H1 (cell line): ENCODE measurements at regions not wholly inside any gene's neighbourhood (a gene's known extent, or its start where the extent isn't known, plus 50 kb on each side); places are given as distances from the start of the nearest gene placed in this dataset.

Experiments
- CTCF ChIA-PET: fragments of 300-600 bp; sonication (Branson Sonifier 250); formaldehyde crosslinking; loops from one replicate; lab custom pipeline; 2021; ENCODE audit not compliant: partially characterized antibody; lab: Charles Lee
- POLR2A ChIA-PET: fragments of 300-600 bp; sonication (Branson Sonifier 250); formaldehyde crosslinking; loops from one replicate; lab custom pipeline; 2021; ENCODE audit warnings: inconsistent platforms; ENCODE audit not compliant: partially characterized antibody; lab: Charles Lee
- DNase-seq, 2 experiments: peaks; one replicate each; pipeline versions ENCODE4 v3.0.0 to v3.0.0-alpha.2; 2010 to 2022; ENCODE audit warnings: low spot score in 2 of 2, low read depth in 1 of 2, mixed read lengths in 1 of 2
- FAIRE-seq: peaks from 2 replicates; lab custom pipeline; 2011; peaks lifted over from hg19 to GRCh38; lab: Jason Lieb, UNC
- H2AFZ ChIP-seq: 2 replicates; pipeline ENCODE4 v1.8.1; 2012; ENCODE audit warnings: low read length, inconsistent platforms
- H2AK5ac ChIP-seq: 2 replicates; pipeline ENCODE4 v1.6.1; 2013; ENCODE audit warnings: low read depth, low read length
- H2BK120ac ChIP-seq: replicated peaks from 2 replicates; pipeline ENCODE3; 2013; ENCODE audit warnings: low read depth, low read length, inconsistent platforms
- H2BK12ac ChIP-seq: 2 replicates; pipeline ENCODE4 v1.6.1; 2013; ENCODE audit warnings: low read depth, low read length
- H2BK15ac ChIP-seq: 2 replicates; pipeline ENCODE4 v1.6.1; 2013; ENCODE audit warnings: low read length
- H2BK20ac ChIP-seq: 2 replicates; pipeline ENCODE4 v1.6.1; 2013; ENCODE audit warnings: low read length
- H2BK5ac ChIP-seq: 2 replicates; pipeline ENCODE4 v1.6.1; 2013; ENCODE audit warnings: low read depth, low read length
- H3K14ac ChIP-seq: 2 replicates; pipeline ENCODE4 v1.6.1; 2013; ENCODE audit warnings: inconsistent platforms; ENCODE audit not compliant: insufficient read length
- H3K18ac ChIP-seq: 2 replicates; pipeline ENCODE4 v1.6.1; 2013; ENCODE audit warnings: low read length; ENCODE audit errors: extremely low read depth
- H3K23ac ChIP-seq: 2 replicates; pipeline ENCODE4 v1.6.1; 2013; ENCODE audit warnings: inconsistent platforms; ENCODE audit not compliant: insufficient read length
- H3K23me2 ChIP-seq: 2 replicates; pipeline ENCODE4 v1.6.1; 2013; ENCODE audit warnings: low read depth, low read length
- H3K27ac ChIP-seq: 2 replicates; pipeline ENCODE4 v1.6.1; 2011; ENCODE audit warnings: low read depth, low read length, inconsistent platforms
- H3K27me3 ChIP-seq, 4 experiments: replicated peaks in 1 of 4; 1 replicate in 1 of 4; 2 replicates in 3 of 4; pipeline versions ENCODE4 v1.6.1 to v1.8.1; 2011 to 2013; ENCODE audit warnings: low read length in 3 of 4, mild to moderate bottlenecking in 3 of 4, inconsistent platforms in 2 of 4, mixed read lengths in 2 of 4, moderate library complexity in 1 of 4; ENCODE audit not compliant: control insufficient read depth in 3 of 4, insufficient read depth in 3 of 4; ENCODE audit errors: extremely low read depth in 1 of 4
- H3K36me3 ChIP-seq, 4 experiments: 2 replicates each; pipeline versions ENCODE4 v1.6.1 to v1.8.1; 2011 to 2013; ENCODE audit warnings: mild to moderate bottlenecking in 4 of 4, low read length in 3 of 4, moderate library complexity in 2 of 4, control low read depth in 1 of 4, inconsistent platforms in 1 of 4; ENCODE audit not compliant: insufficient read depth in 4 of 4, control insufficient read depth in 2 of 4
- H3K4ac ChIP-seq: replicated peaks from 2 replicates; pipeline ENCODE3; 2013; ENCODE audit warnings: low read length, low read depth, mixed read lengths, inconsistent platforms; ENCODE audit not compliant: insufficient read length
- H3K4me1 ChIP-seq, 4 experiments: replicated peaks in 1 of 4; 1 replicate in 1 of 4; 2 replicates in 3 of 4; pipeline versions ENCODE4 v1.6.1 to v1.8.1; 2011 to 2013; ENCODE audit warnings: low read length in 3 of 4, inconsistent platforms in 2 of 4, mixed read lengths in 1 of 4; ENCODE audit not compliant: insufficient read depth in 4 of 4, control insufficient read depth in 3 of 4
- H3K4me2 ChIP-seq, 2 experiments: 2 replicates each; pipeline versions ENCODE4 v1.6.1 to v1.8.1; 2011 to 2013; ENCODE audit warnings: low read depth in 2 of 2, low read length in 2 of 2, control low read depth in 1 of 2, inconsistent platforms in 1 of 2, mild to moderate bottlenecking in 1 of 2; ENCODE audit not compliant: insufficient read depth in 1 of 2
- H3K4me3 ChIP-seq, 4 experiments: fragments of 200-600, 300-600 bp in 1 of 4; sonication (generic), shearing (Covaris generic), sonication (Bioruptor Twin) in 1 of 4; 2 replicates each; pipeline versions ENCODE4 v1.5.1 to v1.8.1; 2011 to 2016; ENCODE audit warnings: low read length in 4 of 4, low read depth in 3 of 4, control low read depth in 2 of 4, inconsistent platforms in 2 of 4, mild to moderate bottlenecking in 2 of 4, mixed read lengths in 1 of 4, moderate library complexity in 1 of 4; ENCODE audit not compliant: insufficient read depth in 2 of 4; ENCODE audit errors: extremely low read depth in 1 of 4
- H3K56ac ChIP-seq: replicated peaks from 2 replicates; pipeline ENCODE3; 2013; ENCODE audit warnings: low read depth, mild to moderate bottlenecking, mixed read lengths, low read length, inconsistent platforms; ENCODE audit not compliant: insufficient read length
- H3K79me1 ChIP-seq: 2 replicates; pipeline ENCODE4 v1.6.1; 2013; ENCODE audit warnings: low read depth, low read length, control low read depth
- H3K79me2 ChIP-seq, 2 experiments: 2 replicates each; pipeline versions ENCODE4 v1.6.1 to v1.8.1; 2012 to 2013; ENCODE audit warnings: low read length in 2 of 2, mild to moderate bottlenecking in 2 of 2, inconsistent platforms in 1 of 2; ENCODE audit not compliant: insufficient read depth in 2 of 2, control insufficient read depth in 1 of 2
- H3K9ac ChIP-seq, 4 experiments: replicated peaks in 1 of 4; 1 replicate in 1 of 4; 2 replicates in 3 of 4; pipeline versions ENCODE4 v1.6.1 to v1.8.1; 2011 to 2013; ENCODE audit warnings: low read depth in 3 of 4, low read length in 3 of 4, control low read depth in 2 of 4, mild to moderate bottlenecking in 2 of 4, moderate library complexity in 2 of 4, inconsistent platforms in 1 of 4; ENCODE audit errors: extremely low read depth in 1 of 4
- H3K9me3 ChIP-seq, 2 experiments: 2 replicates each; pipeline versions ENCODE4 v1.6.1 to v1.8.1; 2012 to 2013; ENCODE audit warnings: mild to moderate bottlenecking in 2 of 2, moderate library complexity in 2 of 2, control low read depth in 1 of 2, inconsistent platforms in 1 of 2, low read depth in 1 of 2, low read length in 1 of 2, mixed read lengths in 1 of 2; ENCODE audit not compliant: insufficient read depth in 2 of 2
- H4K20me1 ChIP-seq, 2 experiments: replicated peaks in 1 of 2; 2 replicates each; pipeline versions ENCODE3 to v1.8.1; 2011 to 2013; ENCODE audit warnings: inconsistent platforms in 2 of 2, low read length in 2 of 2, mild to moderate bottlenecking in 1 of 2; ENCODE audit not compliant: insufficient read depth in 2 of 2, control insufficient read depth in 1 of 2
- H4K5ac ChIP-seq: 2 replicates; pipeline ENCODE4 v1.6.1; 2013; ENCODE audit warnings: low read length, low read depth, mixed read lengths, inconsistent platforms; ENCODE audit not compliant: insufficient read length
- H4K8ac ChIP-seq: 2 replicates; pipeline ENCODE4 v1.8.0; 2013; ENCODE audit warnings: mild to moderate bottlenecking, moderate library complexity, low read length, inconsistent platforms; ENCODE audit not compliant: insufficient read depth; ENCODE audit errors: extremely low read depth
- H4K91ac ChIP-seq: replicated peaks from 2 replicates; pipeline ENCODE3; 2013; ENCODE audit warnings: low read length, mixed read lengths, inconsistent platforms; ENCODE audit not compliant: insufficient read length
- BRCA1 ChIP-seq: IDR thresholded peaks from 2 replicates; pipeline ENCODE4 v1.6.1; 2012; ENCODE audit warnings: low read depth, low read length, improper control_type of control experiment
- CEBPB ChIP-seq: IDR thresholded peaks from 2 replicates; pipeline ENCODE4 v1.6.1; 2012; ENCODE audit warnings: low read depth, low read length
- POLR2AphosphoS5 ChIP-seq: IDR thresholded peaks from 2 replicates; pipeline ENCODE4 v1.6.1; 2011; ENCODE audit warnings: low read depth, low read length
- RBBP5 ChIP-seq: IDR thresholded peaks from 2 replicates; pipeline ENCODE4 v1.7.1; 2012; ENCODE audit warnings: low read depth, mild to moderate bottlenecking, inconsistent platforms, low read length, moderate library complexity, borderline replicate concordance
- SIX5 ChIP-seq: IDR thresholded peaks from 2 replicates; pipeline ENCODE4 v1.6.1; 2011; ENCODE audit warnings: mild to moderate bottlenecking, low read depth, low read length
- TEAD4 ChIP-seq: IDR thresholded peaks from 2 replicates; pipeline ENCODE4 v1.6.1; 2012; ENCODE audit warnings: low read depth, low read length, inconsistent platforms, mixed read lengths
- YY1 ChIP-seq: IDR thresholded peaks from 2 replicates; pipeline ENCODE4 v1.6.1; 2011; ENCODE audit warnings: low read depth, mild to moderate bottlenecking, low read length
- WGBS, 2 experiments: shearing (Covaris generic) in 1 of 2; methylation state at CpG; one replicate each; pipeline versions ENCODE4 v1.1.6 to v1.1.7; 2013 to 2015; ENCODE audit warnings: low lambda C conversion rate in 2 of 2, mixed read lengths in 2 of 2, inconsistent platforms in 1 of 2, low coverage in 1 of 2, missing lambda C conversion rate in 1 of 2; ENCODE audit not compliant: insufficient replicate concordance in 2 of 2, insufficient coverage in 1 of 2, insufficient read length in 1 of 2; ENCODE audit errors: extremely low coverage in 1 of 2, missing lambda C conversion rate in 1 of 2; 5-methylcytosine and 5-hydroxymethylcytosine counted together
- TF ChIP-seq, protein P1 (sequence below): IDR thresholded peaks from 2 replicates; pipeline ENCODE4 v1.6.1; 2012; ENCODE audit warnings: low read length, inconsistent platforms

GRCh38 chr20:7010527-7010926 is 243.0 kb downstream of the BMP2 start:
- H3K36me3 ChIP-seq: no peaks in the 10 kb centered on the region
- no peak overlapping the region for H3K56ac ChIP-seq
- no peak overlapping the region for H2BK15ac ChIP-seq
- no peak for DNase-seq
- H2BK120ac ChIP-seq: no peak overlapping the region
- no peak overlapping the region for H3K4ac ChIP-seq
- H3K23me2 ChIP-seq: no peaks in the 10 kb centered on the region
- no peak overlapping the region for H3K14ac ChIP-seq
- H3K18ac ChIP-seq: no peak overlapping the region
- H4K5ac ChIP-seq: no peak overlapping the region
- no peak for FAIRE-seq
- no peak overlapping the region for H3K4me2 ChIP-seq
- 72% methylated on average over 5 of the region's 5 CpGs; no CpG with 5 or more reads in 1 of the 2 experiments for WGBS, 2 experiments
- no peak overlapping the region for H2BK5ac ChIP-seq
- H3K23ac ChIP-seq: no peak overlapping the region
- no peak overlapping the region for H2AFZ ChIP-seq
- TF ChIP-seq SIX5: no peak
- TF ChIP-seq TEAD4: no peak
- TF ChIP-seq POLR2AphosphoS5: no peak
- TF ChIP-seq CEBPB: peak; percentile 55; the same call in 1 of the 2 replicates
- TF ChIP-seq, protein P1, sequence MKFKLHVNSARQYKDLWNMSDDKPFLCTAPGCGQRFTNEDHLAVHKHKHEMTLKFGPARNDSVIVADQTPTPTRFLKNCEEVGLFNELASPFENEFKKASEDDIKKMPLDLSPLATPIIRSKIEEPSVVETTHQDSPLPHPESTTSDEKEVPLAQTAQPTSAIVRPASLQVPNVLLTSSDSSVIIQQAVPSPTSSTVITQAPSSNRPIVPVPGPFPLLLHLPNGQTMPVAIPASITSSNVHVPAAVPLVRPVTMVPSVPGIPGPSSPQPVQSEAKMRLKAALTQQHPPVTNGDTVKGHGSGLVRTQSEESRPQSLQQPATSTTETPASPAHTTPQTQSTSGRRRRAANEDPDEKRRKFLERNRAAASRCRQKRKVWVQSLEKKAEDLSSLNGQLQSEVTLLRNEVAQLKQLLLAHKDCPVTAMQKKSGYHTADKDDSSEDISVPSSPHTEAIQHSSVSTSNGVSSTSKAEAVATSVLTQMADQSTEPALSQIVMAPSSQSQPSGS: no peak
- no peak for TF ChIP-seq BRCA1
- no peak for TF ChIP-seq RBBP5
- TF ChIP-seq YY1: no peak
- no peaks in the 10 kb centered on the region for H4K20me1 ChIP-seq
- H4K8ac ChIP-seq: no peak overlapping the region
- ChIA-PET POLR2A (no interaction called here), CTCF (interaction anchor here (1.0 to 1.3 kb wide), 2 partner anchors 15 to 38 kb away, joined by 3 read pairs; no protein-coding TSS in a partner anchor)
- no peaks in the 10 kb centered on the region for H3K27me3 ChIP-seq
- H3K9ac ChIP-seq: no peak overlapping the region
- no peak overlapping the region for H2BK20ac ChIP-seq
- no peak overlapping the region for H4K91ac ChIP-seq
- H3K9me3 ChIP-seq: peaks cover 0 to 6% of the 10 kb centered on the region in 2 experiments; a peak in 1 of 4 replicates
- H3K4me3 ChIP-seq: no peak overlapping the region
- H3K27ac ChIP-seq: no peak overlapping the region
- H2AK5ac ChIP-seq: no peak overlapping the region
- H3K79me2 ChIP-seq: no peaks in the 10 kb centered on the region
- H3K79me1 ChIP-seq: no peaks in the 10 kb centered on the region
- no peak overlapping the region for H2BK12ac ChIP-seq
- no peaks in the 10 kb centered on the region for H3K4me1 ChIP-seq
